HPDE6-E6E7 (cell line): ENCODE measurements at regions not wholly inside any gene's neighbourhood (a gene's known extent, or its start where the extent isn't known, plus 50 kb on each side); places are given as distances from the start of the nearest gene placed in this dataset.
A peak's percentile ranks its signal among the peaks of the same experiment; 100 is the strongest.
"Not testable (repeated sequence)": the region's sequence is repeated elsewhere in the genome, so short reads cannot be mapped to it uniquely, and the experiment has no call there.

Source experiments
- DNase-seq: peaks from one replicate; pipeline ENCODE4 v3.0.0; 2011; ENCODE audit warnings: missing footprints; ENCODE audit errors: extremely low spot score

DNA sequence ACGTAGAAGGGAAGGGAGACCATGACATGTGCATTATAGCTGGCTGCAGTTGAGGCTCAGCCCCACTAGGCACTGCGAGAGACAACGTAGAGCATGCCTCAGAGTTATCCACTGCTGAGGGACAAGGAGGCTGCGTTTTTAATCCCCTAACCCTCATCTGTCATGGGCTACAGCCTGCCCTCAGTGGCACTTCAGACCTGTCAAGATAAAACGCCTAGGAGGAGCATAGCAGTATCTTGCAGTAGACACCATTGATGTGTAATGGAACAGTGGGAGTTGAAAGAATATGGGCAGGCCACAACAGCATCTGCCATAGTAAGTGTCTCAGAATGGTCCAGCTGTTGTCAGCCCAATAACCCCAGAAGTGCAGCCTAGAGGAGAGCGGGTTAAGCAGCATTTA is 307.0 kb upstream of the PTBP2 start:
- DNase-seq: no peak

GRCh38 chr1:96416111-96416595 is 305.4 kb upstream of the PTBP2 start:
- DNase-seq: peak; percentile 37

DNA sequence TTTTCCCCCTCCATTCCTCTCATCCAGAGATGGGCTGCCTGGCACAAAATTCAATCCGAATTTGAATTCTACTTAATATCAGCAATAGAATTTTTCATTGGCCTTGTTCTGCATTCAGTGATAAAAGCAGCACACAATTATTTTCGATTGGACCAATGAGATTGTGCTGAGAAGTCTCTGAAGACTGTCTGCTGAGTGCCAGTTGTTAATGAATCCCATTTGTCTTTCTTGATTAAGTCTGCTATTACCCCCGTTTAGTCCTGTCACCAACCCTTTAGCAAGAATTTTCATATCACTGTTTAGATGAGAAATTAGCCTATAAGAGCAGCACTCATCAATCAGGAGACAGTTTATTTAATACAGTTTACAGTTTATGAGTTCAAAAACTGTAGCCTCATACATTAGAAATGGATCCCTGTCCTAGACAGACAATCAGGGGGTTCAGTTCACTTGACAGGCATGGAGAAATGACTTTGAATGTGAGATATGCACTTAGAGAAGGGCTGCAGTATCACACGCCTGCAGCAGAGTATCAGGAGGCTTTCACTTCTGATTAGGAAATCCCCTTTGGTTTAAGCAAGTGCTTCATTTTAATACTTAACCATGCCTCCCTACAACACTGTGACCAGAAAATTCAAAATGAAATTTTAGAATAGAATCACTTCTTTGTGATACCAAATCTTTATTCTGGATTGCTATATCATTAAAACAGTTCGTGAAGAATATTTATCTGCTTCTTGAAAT is 304.7 kb upstream of the PTBP2 start:
- no peak for DNase-seq

DNA sequence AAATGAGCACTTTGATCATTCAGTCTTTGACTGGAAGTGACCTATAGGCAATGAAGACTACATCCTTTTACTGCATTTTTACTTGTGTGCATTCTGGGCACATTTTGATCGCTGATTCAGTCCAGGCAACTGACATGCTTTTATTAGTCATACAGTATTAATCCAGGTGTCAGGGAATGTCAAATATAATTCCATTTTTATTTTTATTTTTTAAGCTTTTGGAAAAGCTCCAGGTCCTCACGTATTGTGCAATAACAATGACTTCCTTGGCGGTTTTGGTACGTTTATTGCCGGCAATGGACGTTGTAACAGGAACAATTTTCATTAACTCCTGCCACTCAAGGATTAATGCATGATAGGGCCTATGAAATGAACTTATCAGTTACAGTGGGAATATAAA is 302.6 kb upstream of the PTBP2 start:
- DNase-seq: no peak

GRCh38 chr1:96424877-96425276 is 296.7 kb upstream of the PTBP2 start:
- no peak for DNase-seq

DNA sequence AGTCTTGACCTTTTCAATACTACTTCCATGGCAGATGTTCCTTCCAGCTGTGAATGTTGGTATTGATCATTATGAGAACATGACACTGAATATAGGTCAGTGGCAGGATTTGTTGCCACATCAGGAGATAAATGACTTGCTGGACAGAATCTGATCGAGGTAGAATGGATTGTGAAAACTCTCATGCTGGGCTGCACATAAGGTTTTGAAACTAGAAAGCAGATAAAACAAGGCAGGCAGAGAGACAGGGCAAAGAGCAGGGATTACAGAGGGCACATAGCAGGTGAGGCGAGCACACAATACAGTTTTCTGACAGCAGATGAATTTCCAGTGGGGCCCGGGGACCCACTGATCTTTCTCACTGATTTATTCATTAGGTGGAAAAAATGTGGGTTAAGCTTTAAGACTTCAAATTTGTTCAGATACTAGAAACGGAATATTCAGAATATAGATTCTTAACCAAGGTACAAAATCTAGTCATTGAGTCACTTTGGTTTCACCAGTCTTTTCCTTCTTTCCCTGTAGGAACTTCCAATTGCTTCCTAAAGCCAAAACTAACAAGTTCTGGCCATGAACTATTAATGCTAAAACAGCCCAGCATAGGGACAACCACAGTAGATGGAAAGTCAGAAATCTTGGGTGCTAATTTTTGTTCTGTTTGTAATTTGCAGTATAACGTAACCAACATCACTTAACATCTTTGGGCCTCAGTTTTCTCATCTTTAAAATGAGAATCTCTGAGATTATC is 296.0 kb upstream of the PTBP2 start:
- no peak for DNase-seq

GRCh38 chr1:96427616-96428015 is 294.0 kb upstream of the PTBP2 start:
- DNase-seq: no peak

- DNase-seq: no peak
Observed at GRCh38 chr1:96445302-96445701, 276.3 kb upstream of the PTBP2 start.

DNA sequence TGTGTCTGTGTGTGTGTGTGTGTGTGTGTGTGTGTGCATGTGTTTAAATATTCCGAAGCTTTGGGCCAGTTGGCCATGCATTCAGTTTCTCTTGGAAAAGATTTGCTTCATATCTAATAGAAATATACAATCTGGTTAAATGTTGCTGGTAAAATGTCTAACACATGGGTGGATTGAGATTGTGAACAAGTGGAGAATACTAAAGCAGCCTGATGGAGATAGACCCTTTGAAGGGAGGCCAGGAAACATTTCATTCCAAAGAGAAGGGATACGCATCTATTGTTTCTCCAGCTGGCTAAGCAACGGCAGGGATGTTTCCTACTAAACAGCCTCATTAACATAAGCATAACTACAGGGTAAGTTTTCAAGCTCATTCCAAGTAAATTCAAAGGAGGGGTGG is 257.5 kb upstream of the PTBP2 start:
- no peak for DNase-seq

DNA sequence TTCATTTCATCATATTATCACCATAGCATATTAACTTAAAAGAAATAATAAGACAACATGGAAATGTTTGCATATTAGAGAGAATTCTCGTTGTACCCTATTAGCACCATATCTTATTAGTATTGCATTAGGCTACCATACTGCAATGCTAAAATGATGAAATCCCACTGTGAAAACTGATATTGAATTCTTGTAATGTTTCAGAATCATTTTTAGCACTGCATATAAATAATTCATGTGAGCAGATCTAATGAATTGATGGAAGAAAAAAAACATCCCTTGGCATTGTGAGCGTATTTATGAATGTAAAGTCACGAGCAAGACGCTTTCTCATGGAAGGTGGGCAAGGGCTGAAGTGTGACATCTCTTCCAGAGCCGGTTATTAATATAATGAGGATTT is 257.1 kb upstream of the PTBP2 start:
- DNase-seq: no peak

DNA sequence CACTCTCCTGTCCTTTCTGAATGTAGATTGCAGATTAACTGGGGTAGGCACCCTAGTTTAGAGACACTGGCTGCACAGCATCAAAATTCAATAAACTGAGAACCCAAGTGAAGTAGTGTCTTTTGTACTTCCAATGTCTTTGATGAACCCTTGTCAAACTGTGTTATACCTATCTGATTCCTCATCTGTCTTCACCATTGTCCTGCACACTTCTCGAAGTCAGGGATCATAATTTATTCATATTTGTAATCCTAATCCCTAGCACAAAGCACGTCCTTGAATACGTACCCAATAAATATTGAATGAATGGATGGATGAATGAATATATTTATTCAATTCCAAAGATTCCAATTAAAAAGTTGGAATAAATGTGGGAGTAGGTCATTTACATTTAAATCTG is 256.6 kb upstream of the PTBP2 start:
- no peak for DNase-seq

DNA sequence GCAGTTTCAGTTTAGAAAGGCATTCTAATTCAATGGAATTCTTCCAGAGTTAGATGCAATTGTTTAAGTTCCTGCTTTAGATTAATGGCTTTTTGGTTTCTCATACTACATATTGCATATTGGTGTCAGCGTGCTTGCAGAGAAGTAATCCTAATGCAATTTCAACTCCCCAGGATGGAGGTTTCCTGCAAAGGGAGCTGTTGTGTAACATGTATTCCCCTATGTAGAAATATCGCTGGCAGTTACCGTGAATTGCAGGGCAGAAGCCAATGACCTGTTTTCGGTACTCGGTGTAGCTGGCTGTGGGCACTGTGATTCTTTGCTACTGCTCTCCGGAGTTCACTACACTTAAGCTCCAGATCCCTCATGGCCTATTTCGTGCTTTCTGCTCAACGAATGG is 256.1 kb upstream of the PTBP2 start:
- no peak for DNase-seq

DNA sequence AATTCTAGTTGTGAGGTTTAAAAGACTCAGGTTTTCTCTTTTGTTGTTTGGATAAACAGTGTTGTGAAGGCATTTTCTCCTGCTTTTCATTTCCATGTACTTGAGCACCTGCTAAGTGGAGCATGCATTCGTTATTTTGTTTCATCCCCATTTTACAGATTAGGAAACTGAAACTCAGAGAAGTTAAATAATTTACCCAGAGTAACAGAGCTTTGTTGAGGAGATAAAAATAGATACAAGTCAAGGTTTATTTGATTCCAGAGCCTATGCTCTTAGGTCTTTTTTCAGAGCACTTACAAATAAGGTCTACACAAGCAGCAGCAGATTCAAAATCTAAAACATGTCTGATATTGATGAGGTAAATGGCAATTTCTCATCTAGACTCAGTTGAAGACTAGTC is 254.7 kb upstream of the PTBP2 start:
- DNase-seq: no peak

DNA sequence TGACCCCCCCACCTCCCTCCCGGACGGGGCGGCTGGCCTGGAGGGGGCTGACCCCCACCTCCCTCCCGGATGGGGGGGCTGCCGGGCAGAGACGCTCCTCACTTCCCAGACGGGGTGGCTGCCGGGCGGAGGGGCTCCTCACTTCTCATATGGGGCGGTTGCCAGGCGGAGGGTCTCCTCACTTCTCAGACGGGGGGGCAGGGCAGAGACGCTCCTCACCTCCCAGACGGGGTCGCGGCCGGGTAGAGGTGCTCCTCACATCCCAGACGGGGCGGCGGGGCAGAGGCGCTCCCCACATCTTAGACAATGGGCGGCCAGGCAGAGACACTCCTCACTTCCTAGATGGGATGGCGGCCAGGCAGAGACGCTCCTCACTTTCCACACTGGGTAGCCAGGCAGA is 251.9 kb upstream of the PTBP2 start:
- not testable (repeated sequence) for DNase-seq

DNA sequence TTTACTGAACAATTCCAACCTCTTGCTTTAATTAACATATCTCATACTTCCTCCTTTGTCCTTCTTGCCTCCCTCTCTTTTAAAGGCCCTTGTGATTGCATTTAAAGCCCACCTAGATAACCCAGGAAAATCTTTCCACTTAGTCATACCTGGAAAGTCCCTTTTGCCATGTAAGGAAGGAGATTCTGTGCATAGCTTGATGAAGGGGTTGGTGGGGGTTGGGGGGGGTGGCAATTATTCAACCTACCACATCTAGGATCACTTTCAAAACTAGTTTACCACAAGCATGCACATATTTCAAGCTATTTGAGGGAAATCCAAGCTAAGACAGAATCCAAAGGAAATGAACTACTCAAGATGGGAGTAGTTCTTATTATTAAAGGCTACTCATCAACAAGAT is 249.1 kb upstream of the PTBP2 start:
- DNase-seq: no peak

DNA sequence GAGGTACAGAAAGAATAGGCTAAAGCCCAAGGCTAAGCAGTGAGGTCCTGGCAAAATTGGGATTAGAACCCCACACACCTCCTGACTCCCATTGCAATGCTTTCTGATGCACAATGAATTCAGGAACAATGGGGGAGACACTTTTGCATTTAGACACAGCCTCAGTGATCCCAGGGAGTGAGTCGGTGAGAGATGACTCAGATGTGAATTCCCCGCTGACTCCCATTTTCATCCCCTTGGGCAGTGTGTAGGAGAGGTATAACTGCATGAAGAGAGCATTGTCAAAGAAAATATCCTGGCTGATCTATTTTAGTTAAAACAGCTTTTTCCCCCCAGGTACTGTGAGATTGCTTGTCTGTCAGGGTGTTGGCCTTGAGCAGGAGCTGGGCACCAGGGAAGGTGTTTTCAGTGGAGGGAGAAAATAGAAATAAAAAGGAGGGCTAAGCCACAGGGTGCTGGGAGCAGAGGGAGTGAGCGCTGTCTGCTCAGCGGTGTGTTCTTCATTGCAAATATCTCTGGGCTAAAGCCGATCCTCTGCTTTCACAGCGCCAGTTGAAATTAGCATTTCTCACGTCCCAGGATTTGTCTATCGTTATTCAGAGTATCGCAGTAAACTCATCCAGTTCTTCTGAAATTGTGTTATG is 247.7 kb upstream of the PTBP2 start:
- DNase-seq: peak; percentile 88

GRCh38 chr1:96474985-96475743 is 246.4 kb upstream of the PTBP2 start:
- no peak for DNase-seq

GRCh38 chr1:96475903-96476302 is 245.7 kb upstream of the PTBP2 start:
- DNase-seq: no peak

GRCh38 chr1:96478228-96478627 is 243.4 kb upstream of the PTBP2 start:
- DNase-seq: no peak

- DNase-seq: no peak
Observed at GRCh38 chr1:96481409-96481808, 240.2 kb upstream of the PTBP2 start.

DNA sequence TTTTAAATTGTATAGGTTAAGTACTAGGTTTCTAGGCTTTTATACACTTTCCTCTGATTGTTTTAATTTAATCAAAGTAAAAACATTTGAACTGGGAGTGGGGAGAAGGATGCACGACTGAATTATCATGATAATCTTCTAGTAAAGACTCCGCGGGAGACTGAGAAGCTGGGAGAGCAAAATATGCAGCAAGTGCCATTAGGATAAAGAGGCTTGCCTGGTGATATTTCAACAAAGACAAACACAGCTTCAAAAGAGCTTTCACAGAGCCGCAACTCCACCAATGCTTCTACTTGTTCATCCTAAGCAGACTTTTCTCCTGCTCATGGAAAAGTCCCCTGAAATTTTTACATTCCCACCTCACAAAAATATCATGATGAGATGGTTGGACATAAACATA is 239.0 kb upstream of the PTBP2 start:
- DNase-seq: no peak

DNA sequence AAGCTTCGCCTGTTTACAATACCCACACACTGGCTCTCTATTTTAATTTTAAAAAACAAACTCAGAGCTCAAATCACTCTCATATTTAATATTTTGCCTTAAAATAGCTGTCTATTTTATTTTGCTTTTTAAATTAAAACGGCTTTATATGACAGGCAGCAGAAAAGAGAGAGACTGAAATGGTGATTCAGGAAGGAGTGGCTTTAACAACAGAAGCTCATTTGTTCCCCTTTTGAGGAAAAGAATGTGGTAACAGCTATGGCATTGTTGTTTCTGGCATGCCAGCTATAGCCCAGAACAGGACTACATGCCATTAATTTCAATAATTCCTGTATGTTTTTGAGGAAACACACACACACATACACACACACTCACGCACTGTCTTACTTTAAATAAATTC is 234.2 kb upstream of the PTBP2 start:
- DNase-seq: no peak
